Astrocyte (in vitro differentiated cells and primary cell): ENCODE measurements at regions not wholly inside any gene's neighbourhood (a gene's known extent, or its start where the extent isn't known, plus 50 kb on each side); places are given as distances from the start of the nearest gene placed in this dataset.

Experiments used
- EZH2 ChIP-seq: IDR thresholded peaks from 2 replicates; pipeline ENCODE4 v1.6.1; 2012; ENCODE audit warnings: mild to moderate bottlenecking, low read length, inconsistent platforms; ENCODE audit not compliant: insufficient read depth
- TF ChIP-seq, protein P1 (sequence below): IDR thresholded peaks from 2 replicates; pipeline ENCODE4 v1.5.1; 2011; ENCODE audit warnings: low read depth, mild to moderate bottlenecking, inconsistent platforms, low read length, moderate library complexity; ENCODE audit not compliant: insufficient read depth

DNA sequence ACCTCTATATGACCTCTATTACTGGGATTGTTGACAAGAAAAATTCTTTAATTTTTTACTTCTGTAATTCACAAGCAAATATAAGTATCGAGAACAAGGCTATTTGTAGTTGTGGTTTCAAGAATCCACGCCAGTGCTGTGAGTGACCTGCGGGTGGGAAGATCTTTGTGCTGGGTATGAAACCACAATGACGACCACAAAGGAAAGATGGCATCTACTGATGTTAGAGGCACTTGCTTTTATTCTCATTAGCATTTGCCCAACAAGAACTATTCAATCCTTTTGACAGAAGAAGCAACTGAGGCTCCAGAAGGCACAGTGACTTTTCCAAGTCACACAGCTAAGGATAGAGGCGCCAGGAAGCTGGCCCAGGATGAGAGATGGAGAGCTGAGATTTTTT lies 1054.9 kb downstream of the TBC1D22A start:
- TF ChIP-seq, protein P1, sequence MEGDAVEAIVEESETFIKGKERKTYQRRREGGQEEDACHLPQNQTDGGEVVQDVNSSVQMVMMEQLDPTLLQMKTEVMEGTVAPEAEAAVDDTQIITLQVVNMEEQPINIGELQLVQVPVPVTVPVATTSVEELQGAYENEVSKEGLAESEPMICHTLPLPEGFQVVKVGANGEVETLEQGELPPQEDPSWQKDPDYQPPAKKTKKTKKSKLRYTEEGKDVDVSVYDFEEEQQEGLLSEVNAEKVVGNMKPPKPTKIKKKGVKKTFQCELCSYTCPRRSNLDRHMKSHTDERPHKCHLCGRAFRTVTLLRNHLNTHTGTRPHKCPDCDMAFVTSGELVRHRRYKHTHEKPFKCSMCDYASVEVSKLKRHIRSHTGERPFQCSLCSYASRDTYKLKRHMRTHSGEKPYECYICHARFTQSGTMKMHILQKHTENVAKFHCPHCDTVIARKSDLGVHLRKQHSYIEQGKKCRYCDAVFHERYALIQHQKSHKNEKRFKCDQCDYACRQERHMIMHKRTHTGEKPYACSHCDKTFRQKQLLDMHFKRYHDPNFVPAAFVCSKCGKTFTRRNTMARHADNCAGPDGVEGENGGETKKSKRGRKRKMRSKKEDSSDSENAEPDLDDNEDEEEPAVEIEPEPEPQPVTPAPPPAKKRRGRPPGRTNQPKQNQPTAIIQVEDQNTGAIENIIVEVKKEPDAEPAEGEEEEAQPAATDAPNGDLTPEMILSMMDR = no peak
- TF ChIP-seq EZH2 = no peak
